ENCODE measurements at regions not wholly inside any gene's neighbourhood (a gene's known extent, or its start where the extent isn't known, plus 50 kb on each side); places are given as distances from the start of the nearest gene placed in this dataset.

- no peak for DNase-seq (ENCODE audit: low read depth)
Observed at GRCh38 chr2:196390243-196391148, 219.1 kb upstream of the STK17B start.

GRCh38 chr2:196391149-196391479 lies 219.7 kb upstream of the STK17B start:
- no peak for DNase-seq (ENCODE audit: low read depth)

- DNase-seq (ENCODE audit: low read depth): no peak
Observed at GRCh38 chr2:196399096-196399495, 227.7 kb upstream of the STK17B start.

GRCh38 chr2:196399722-196400691 lies 228.6 kb upstream of the STK17B start:
- no peak for DNase-seq (ENCODE audit: low read depth)

GRCh38 chr2:196403471-196403870 lies 232.1 kb upstream of the STK17B start:
- no peak for DNase-seq (ENCODE audit: low read depth)

- DNase-seq (ENCODE audit: low read depth): no peak
Observed at GRCh38 chr2:196404276-196404675, 232.9 kb upstream of the STK17B start.

- no peak for DNase-seq (ENCODE audit: low read depth)
Observed at GRCh38 chr2:196407675-196408264, 231.7 kb upstream of the CCDC150 start.

GRCh38 chr2:196409376-196409775 lies 230.1 kb upstream of the CCDC150 start:
- DNase-seq (ENCODE audit: low read depth): no peak

GRCh38 chr2:196410008-196410407 lies 229.5 kb upstream of the CCDC150 start:
- no peak for DNase-seq (ENCODE audit: low read depth)

GRCh38 chr2:196413821-196414274 lies 225.7 kb upstream of the CCDC150 start:
- DNase-seq (ENCODE audit: low read depth): no peak

GRCh38 chr2:196415384-196415783 lies 224.1 kb upstream of the CCDC150 start:
- DNase-seq (ENCODE audit: low read depth): no peak

- no peak for DNase-seq (ENCODE audit: low read depth)
Observed at GRCh38 chr2:196420143-196420542, 219.4 kb upstream of the CCDC150 start.

- DNase-seq (ENCODE audit: low read depth): no peak
Observed at GRCh38 chr2:196421880-196422279, 217.6 kb upstream of the CCDC150 start.

- DNase-seq (ENCODE audit: low read depth): no peak
Observed at GRCh38 chr2:196422361-196422760, 217.2 kb upstream of the CCDC150 start.

- no peak for DNase-seq (ENCODE audit: low read depth)
Observed at GRCh38 chr2:196426122-196426521, 213.4 kb upstream of the CCDC150 start.

- DNase-seq (ENCODE audit: low read depth): no peak
Observed at GRCh38 chr2:196427986-196428634, 211.4 kb upstream of the CCDC150 start.

GRCh38 chr2:196431076-196431475 lies 208.4 kb upstream of the CCDC150 start:
- no peak for DNase-seq (ENCODE audit: low read depth)

GRCh38 chr2:196431957-196432356 lies 207.6 kb upstream of the CCDC150 start:
- no peak for DNase-seq (ENCODE audit: low read depth)

- no peak for DNase-seq (ENCODE audit: low read depth)
Observed at GRCh38 chr2:196433116-196433515, 206.4 kb upstream of the CCDC150 start.

- no peak for DNase-seq (ENCODE audit: low read depth)
Observed at GRCh38 chr2:196434217-196434616, 205.3 kb upstream of the CCDC150 start.

- DNase-seq (ENCODE audit: low read depth): no peak
Observed at GRCh38 chr2:196435189-196435588, 204.3 kb upstream of the CCDC150 start.

- DNase-seq (ENCODE audit: low read depth): no peak
Observed at GRCh38 chr2:196437626-196438025, 201.9 kb upstream of the CCDC150 start.
